ENCODE measurements at regions not wholly inside any gene's neighbourhood (a gene's known extent, or its start where the extent isn't known, plus 50 kb on each side); places are given as distances from the start of the nearest gene placed in this dataset.

- in situ Hi-C loops (cut with MboI; ENCODE audit: low sequenced_read_pairs) (no loop called here), dilution Hi-C loops (cut with HindIII; ENCODE audit: low sequenced_read_pairs, unreplicated experiment) (no loop called here), intact Hi-C loops (cut with micrococcal nuclease) (no loop called here)
- H3K4me3 ChIP-seq (ENCODE audit: insufficient read depth, low read depth, low read length), result no peak overlapping the region
- no peak overlapping the region for H3K18ac ChIP-seq (ENCODE audit: low read depth, low read length)
- H3K9me1 ChIP-seq (ENCODE audit: insufficient read depth, low read length), result no peaks in the 10 kb centered on the region
- no peak for DNase-seq
- no peak overlapping the region for H3K9ac ChIP-seq (ENCODE audit: low read depth, low read length)
- H2AFZ ChIP-seq (replicated peaks; ENCODE audit: low read length, poor library complexity), result no peak overlapping the region
- H2BK120ac ChIP-seq (ENCODE audit: low read depth, low read length), result no peak overlapping the region
- no peak overlapping the region for H3K56ac ChIP-seq (ENCODE audit: extremely low read depth, insufficient read depth, low read length)
- H4K20me1 ChIP-seq (ENCODE audit: insufficient read depth, low read length), result no peaks in the 10 kb centered on the region
- H4K91ac ChIP-seq (ENCODE audit: insufficient read depth, low read depth, low read length), result no peak overlapping the region
- H3K79me1 ChIP-seq (ENCODE audit: low read depth in 1 of 2, low read length in 2 of 2), result no peaks in the 10 kb centered on the region
- H3K14ac ChIP-seq (replicated peaks; ENCODE audit: low read depth, low read length), result no peak overlapping the region
- no peak overlapping the region for H2BK20ac ChIP-seq (ENCODE audit: low read depth, low read length)
- no peak overlapping the region for H3K4me2 ChIP-seq (ENCODE audit: low read depth, low read length)
- no peak overlapping the region for H4K8ac ChIP-seq (ENCODE audit: low read depth in 2 of 2, low read length in 2 of 2)
- H3K23ac ChIP-seq (ENCODE audit: low read depth, low read length), result no peak overlapping the region
- no peak overlapping the region for H2BK15ac ChIP-seq (ENCODE audit: low read depth, low read length)
- H2AK9ac ChIP-seq (replicated peaks; ENCODE audit: low read depth, low read length, poor library complexity), result no peak overlapping the region
- H3K4me1 ChIP-seq (ENCODE audit: control insufficient read depth, insufficient read depth, low read length), result no peaks in the 10 kb centered on the region
- H2AK5ac ChIP-seq (ENCODE audit: low read depth, low read length), result no peak overlapping the region
- no peaks in the 10 kb centered on the region for H3K9me3 ChIP-seq (ENCODE audit: control insufficient read depth, insufficient read depth, low read length)
- WGBS, 2 experiments (ENCODE audit: extremely low coverage in 2 of 2, insufficient read length in 1 of 2), result no CpG with 5 or more reads among the region's 3 CpGs
- peaks cover 16% of the 10 kb centered on the region for H3K27me3 ChIP-seq (ENCODE audit: control insufficient read depth, insufficient read depth, low read length)
- ChIA-PET POLR2A (ENCODE audit: unreplicated experiment) (no interaction called here), CTCF (no interaction called here)
- H2BK5ac ChIP-seq (ENCODE audit: low read depth, low read length, poor library complexity, severe bottlenecking), result no peak overlapping the region
- no peak overlapping the region for H4K5ac ChIP-seq (ENCODE audit: low read depth, low read length)
- no peak for ATAC-seq (ENCODE audit: low read depth)
- no peak overlapping the region for H3K4ac ChIP-seq (ENCODE audit: low read depth, low read length)
- no TSS peak for BruUV-seq (replicated peaks)
- no peak overlapping the region for H3K27ac ChIP-seq (ENCODE audit: insufficient read depth, low read length)
- TF ChIP-seq MXI1 (IDR thresholded peaks at IDR 0.05; ENCODE audit: borderline replicate concordance, low read depth, low read length) (no peak), RFX5 (IDR thresholded peaks at IDR 0.05; ENCODE audit: low read depth, low read length) (no peak), CEBPB (IDR thresholded peaks at IDR 0.05; ENCODE audit: low read depth, low read length) (no peak), CTCF (conservative IDR thresholded peaks at IDR 0.05; ENCODE audit: low read depth, low read length) (no peak), POLR2A (IDR thresholded peaks at IDR 0.05; ENCODE audit: low read depth, low read length) (no peak), MAZ (IDR thresholded peaks at IDR 0.05; ENCODE audit: borderline replicate concordance, low read depth, low read length) (no peak), SMC3 (IDR thresholded peaks at IDR 0.05; ENCODE audit: low read depth, low read length) (no peak), NFE2L2 (IDR thresholded peaks at IDR 0.05; ENCODE audit: low read depth, low read length) (no peak), RAD21 (IDR thresholded peaks at IDR 0.05; ENCODE audit: low read length) (no peak), FOS (IDR thresholded peaks at IDR 0.05; ENCODE audit: low read depth, low read length) (no peak), BHLHE40 (IDR thresholded peaks at IDR 0.05; ENCODE audit: low read depth, low read length) (no peak), CHD1 (IDR thresholded peaks at IDR 0.05; ENCODE audit: low read depth, low read length) (no peak), RCOR1 (IDR thresholded peaks at IDR 0.05; ENCODE audit: insufficient replicate concordance, low read length) (no peak), MAFK (IDR thresholded peaks at IDR 0.05; ENCODE audit: low read depth, low read length) (no peak)
- TF ChIP-seq, protein P1, sequence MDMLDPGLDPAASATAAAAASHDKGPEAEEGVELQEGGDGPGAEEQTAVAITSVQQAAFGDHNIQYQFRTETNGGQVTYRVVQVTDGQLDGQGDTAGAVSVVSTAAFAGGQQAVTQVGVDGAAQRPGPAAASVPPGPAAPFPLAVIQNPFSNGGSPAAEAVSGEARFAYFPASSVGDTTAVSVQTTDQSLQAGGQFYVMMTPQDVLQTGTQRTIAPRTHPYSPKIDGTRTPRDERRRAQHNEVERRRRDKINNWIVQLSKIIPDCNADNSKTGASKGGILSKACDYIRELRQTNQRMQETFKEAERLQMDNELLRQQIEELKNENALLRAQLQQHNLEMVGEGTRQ (IDR thresholded peaks at IDR 0.05; ENCODE audit: low read depth, low read length), result no peak
- TF ChIP-seq, protein P2, sequence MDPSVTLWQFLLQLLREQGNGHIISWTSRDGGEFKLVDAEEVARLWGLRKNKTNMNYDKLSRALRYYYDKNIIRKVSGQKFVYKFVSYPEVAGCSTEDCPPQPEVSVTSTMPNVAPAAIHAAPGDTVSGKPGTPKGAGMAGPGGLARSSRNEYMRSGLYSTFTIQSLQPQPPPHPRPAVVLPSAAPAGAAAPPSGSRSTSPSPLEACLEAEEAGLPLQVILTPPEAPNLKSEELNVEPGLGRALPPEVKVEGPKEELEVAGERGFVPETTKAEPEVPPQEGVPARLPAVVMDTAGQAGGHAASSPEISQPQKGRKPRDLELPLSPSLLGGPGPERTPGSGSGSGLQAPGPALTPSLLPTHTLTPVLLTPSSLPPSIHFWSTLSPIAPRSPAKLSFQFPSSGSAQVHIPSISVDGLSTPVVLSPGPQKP (IDR thresholded peaks at IDR 0.05; ENCODE audit: borderline replicate concordance, low read depth, low read length), result no peak
- H3K36me3 ChIP-seq (ENCODE audit: control insufficient read depth, insufficient read depth, low read length), result no peaks in the 10 kb centered on the region
These were observed 87.5 kb upstream of the UXT start for GRCh38 chrX:47746446-47746845.
